HG03575 (cell line): ENCODE measurements at regions not wholly inside any gene's neighbourhood (a gene's known extent, or its start where the extent isn't known, plus 50 kb on each side); places are given as distances from the start of the nearest gene placed in this dataset.
A peak's percentile ranks its signal among the peaks of the same experiment; 100 is the strongest.

Source experiments
- ATAC-seq: cut with Tn5 transposase; IDR thresholded peaks from one replicate; pipeline ENCODE4 v1.9.1; 2021; ENCODE audit not compliant: unreplicated experiment, insufficient number of reproducible peaks, low FRiP score; ENCODE audit errors: extremely low read depth

- peak; percentile 89 for ATAC-seq
Measured at GRCh38 chr2:188076149-188077056, 215.3 kb upstream of the GULP1 start.

- no peak for ATAC-seq
Measured at GRCh38 chr2:188077757-188078156, 213.9 kb upstream of the GULP1 start.

GRCh38 chr2:188078534-188078933 is 213.1 kb upstream of the GULP1 start:
- no peak for ATAC-seq

- ATAC-seq: no peak
Measured at GRCh38 chr2:188079196-188079595, 212.5 kb upstream of the GULP1 start.

- no peak for ATAC-seq
Measured at GRCh38 chr2:188085421-188085820, 206.3 kb upstream of the GULP1 start.

- ATAC-seq: no peak
Measured at GRCh38 chr2:188089901-188090300, 201.8 kb upstream of the GULP1 start.

- no peak for ATAC-seq
Measured at GRCh38 chr2:188091220-188091619, 200.5 kb upstream of the GULP1 start.

GRCh38 chr2:188092734-188093133 is 198.9 kb upstream of the GULP1 start:
- ATAC-seq: no peak

- ATAC-seq: no peak
Measured at GRCh38 chr2:188096910-188097309, 194.8 kb upstream of the GULP1 start.

- no peak for ATAC-seq
Measured at GRCh38 chr2:188102881-188103280, 188.8 kb upstream of the GULP1 start.

GRCh38 chr2:188114014-188114413 is 177.7 kb upstream of the GULP1 start:
- ATAC-seq: no peak

GRCh38 chr2:188117706-188118105 is 174.0 kb upstream of the GULP1 start:
- no peak for ATAC-seq

- no peak for ATAC-seq
Measured at GRCh38 chr2:188118431-188118830, 173.2 kb upstream of the GULP1 start.

GRCh38 chr2:188119112-188119838 is 172.4 kb upstream of the GULP1 start:
- no peak for ATAC-seq

GRCh38 chr2:188122985-188123384 is 168.7 kb upstream of the GULP1 start:
- no peak for ATAC-seq

- no peak for ATAC-seq
Measured at GRCh38 chr2:188129677-188130076, 162.0 kb upstream of the GULP1 start.

- no peak for ATAC-seq
Measured at GRCh38 chr2:188130317-188130716, 161.4 kb upstream of the GULP1 start.

GRCh38 chr2:188131281-188131680 is 160.4 kb upstream of the GULP1 start:
- no peak for ATAC-seq

- ATAC-seq: no peak
Measured at GRCh38 chr2:188132385-188132784, 159.3 kb upstream of the GULP1 start.

GRCh38 chr2:188134241-188134640 is 157.4 kb upstream of the GULP1 start:
- ATAC-seq: no peak
